Smooth muscle cell (in vitro differentiated cells): ENCODE measurements at regions not wholly inside any gene's neighbourhood (a gene's known extent, or its start where the extent isn't known, plus 50 kb on each side); places are given as distances from the start of the nearest gene placed in this dataset.

Experiments used
- DNase-seq: peaks from one replicate; lab custom pipeline; 2025; ENCODE audit not compliant: unreplicated experiment; lab: John Stamatoyannopoulos, UW
- H2AFZ ChIP-seq: fragments of 200-600 bp; sonication (generic); 2 replicates; pipeline ENCODE4 v1.6.0; 2016; ENCODE audit warnings: antibody characterized with exemption, low read depth, mild to moderate bottlenecking
- H3F3A ChIP-seq: fragments of 200-600 bp; sonication (generic); 2 replicates; pipeline ENCODE4 v1.6.0; 2017; ENCODE audit warnings: antibody characterized with exemption, low read depth
- H3K27ac ChIP-seq: fragments of 200-600 bp; sonication (generic); 2 replicates; pipeline ENCODE4 v1.5.1; 2016; ENCODE audit warnings: low read depth, mild to moderate bottlenecking
- H3K27me3 ChIP-seq: fragments of 200-600 bp; sonication (generic); 2 replicates; pipeline ENCODE4 v1.6.1; 2016; ENCODE audit warnings: low read depth, mild to moderate bottlenecking
- H3K36me3 ChIP-seq: fragments of 200-600 bp; sonication (generic); 2 replicates; pipeline ENCODE4 v1.5.1; 2016; ENCODE audit warnings: low read depth
- H3K4me1 ChIP-seq: fragments of 200-600 bp; sonication (generic); 2 replicates; pipeline ENCODE4 v1.5.1; 2016; ENCODE audit warnings: low read depth
- H3K4me2 ChIP-seq: fragments of 200-600 bp; sonication (generic); 2 replicates; pipeline ENCODE4 v1.6.0; 2016; ENCODE audit warnings: mild to moderate bottlenecking
- H3K4me3 ChIP-seq: fragments of 200-600 bp; sonication (generic); 2 replicates; pipeline ENCODE4 v1.5.1; 2016; ENCODE audit warnings: mild to moderate bottlenecking
- H3K79me2 ChIP-seq: fragments of 200-600 bp; sonication (generic); 2 replicates; pipeline ENCODE4 v1.6.0; 2016; ENCODE audit warnings: low read depth, mild to moderate bottlenecking
- H3K9ac ChIP-seq: fragments of 200-600 bp; sonication (generic); 2 replicates; pipeline ENCODE4 v1.6.0; 2016; ENCODE audit warnings: low read depth
- H3K9me3 ChIP-seq: fragments of 200-600 bp; sonication (generic); replicated peaks from 2 replicates; pipeline ENCODE4 v1.5.1; 2016; ENCODE audit warnings: low read depth
- H4K20me1 ChIP-seq: fragments of 200-600 bp; sonication (generic); 2 replicates; pipeline ENCODE4 v1.6.0; 2016; ENCODE audit warnings: low read depth
- CTCF ChIP-seq: fragments of 200-600 bp; sonication (generic); IDR thresholded peaks from 2 replicates; pipeline ENCODE4 v1.5.1; 2017; ENCODE audit warnings: borderline replicate concordance, mild to moderate bottlenecking, antibody characterized with exemption; ENCODE audit not compliant: insufficient read depth, poor library complexity, severe bottlenecking
- WGBS: methylation state at CpG from one replicate; pipeline ENCODE4 v1.1.7; 2016; ENCODE audit warnings: low lambda C conversion rate; 5-methylcytosine and 5-hydroxymethylcytosine counted together

GRCh38 chr21:20814090-20814489 is 184.1 kb upstream of the NCAM2 start:
- Histone ChIP-seq H3K4me2 (no peak overlapping the region), H3K27ac (no peak overlapping the region), H3K27me3 (no peaks in the 10 kb centered on the region), H3K36me3 (no peaks in the 10 kb centered on the region), H3K4me1 (no peaks in the 10 kb centered on the region), H3K9me3 (no peaks in the 10 kb centered on the region), H3K9ac (no peak overlapping the region), H3F3A (no peaks in the 10 kb centered on the region), H3K79me2 (no peaks in the 10 kb centered on the region), H4K20me1 (no peaks in the 10 kb centered on the region), H2AFZ (no peak overlapping the region), H3K4me3 (no peak overlapping the region)
- DNase-seq = no peak
- TF ChIP-seq CTCF = no peak
- 98% methylated on average over 1 of the region's 1 CpG for WGBS

GRCh38 chr21:20822666-20823065 is 175.5 kb upstream of the NCAM2 start:
- no peak for DNase-seq
- no peaks in the 10 kb centered on the region for H3K27me3 ChIP-seq
- no peaks in the 10 kb centered on the region for H3K79me2 ChIP-seq
- H2AFZ ChIP-seq = no peak overlapping the region
- H3F3A ChIP-seq = no peaks in the 10 kb centered on the region
- no peak overlapping the region for H3K4me2 ChIP-seq
- WGBS = 51% methylated on average over 2 of the region's 2 CpGs
- H3K4me1 ChIP-seq = peaks cover 4% of the 10 kb centered on the region
- H3K9me3 ChIP-seq = no peaks in the 10 kb centered on the region
- no peak overlapping the region for H3K4me3 ChIP-seq
- no peaks in the 10 kb centered on the region for H4K20me1 ChIP-seq
- no peaks in the 10 kb centered on the region for H3K36me3 ChIP-seq
- no peak overlapping the region for H3K9ac ChIP-seq
- H3K27ac ChIP-seq = no peak overlapping the region
- no peak for TF ChIP-seq CTCF

GRCh38 chr21:20852866-20853265 is 145.3 kb upstream of the NCAM2 start:
- Histone ChIP-seq H4K20me1 (no peaks in the 10 kb centered on the region), H3F3A (no peaks in the 10 kb centered on the region), H2AFZ (no peak overlapping the region), H3K79me2 (no peaks in the 10 kb centered on the region), H3K4me1 (no peaks in the 10 kb centered on the region), H3K27me3 (no peaks in the 10 kb centered on the region), H3K4me2 (no peak overlapping the region), H3K36me3 (no peaks in the 10 kb centered on the region), H3K27ac (no peak overlapping the region), H3K9me3 (no peaks in the 10 kb centered on the region), H3K9ac (no peak overlapping the region), H3K4me3 (no peak overlapping the region)
- DNase-seq = no peak
- no peak for TF ChIP-seq CTCF
- 83% methylated on average over 2 of the region's 2 CpGs for WGBS

- H2AFZ ChIP-seq = no peak overlapping the region
- H3K27me3 ChIP-seq = no peaks in the 10 kb centered on the region
- no peak overlapping the region for H3K4me2 ChIP-seq
- no peak for TF ChIP-seq CTCF
- no peak for DNase-seq
- no peaks in the 10 kb centered on the region for H3F3A ChIP-seq
- no peak overlapping the region for H3K9ac ChIP-seq
- no peaks in the 10 kb centered on the region for H3K9me3 ChIP-seq
- H3K27ac ChIP-seq = no peak overlapping the region
- no peak overlapping the region for H3K4me3 ChIP-seq
- WGBS = 74% methylated on average over 5 of the region's 5 CpGs
- H4K20me1 ChIP-seq = no peaks in the 10 kb centered on the region
- H3K79me2 ChIP-seq = no peaks in the 10 kb centered on the region
- H3K4me1 ChIP-seq = no peaks in the 10 kb centered on the region
- no peaks in the 10 kb centered on the region for H3K36me3 ChIP-seq
These were observed 141.3 kb upstream of the NCAM2 start for GRCh38 chr21:20856926-20857325.
